IgD-negative memory B cell (primary cell): ENCODE measurements at regions not wholly inside any gene's neighbourhood (a gene's known extent, or its start where the extent isn't known, plus 50 kb on each side); places are given as distances from the start of the nearest gene placed in this dataset.
"Not testable (repeated sequence)": the region's sequence is repeated elsewhere in the genome, so short reads cannot be mapped to it uniquely, and the experiment has no call there.

Source experiments
- H3K27ac Mint-ChIP-seq, 3 donors: one replicate each; pipeline ENCODE4 v1.8.0; 2020 to 2022; ENCODE audit warnings: mild to moderate bottlenecking in 3 of 3, mixed read lengths in 3 of 3, moderate library complexity in 1 of 3
- H3K27me3 Mint-ChIP-seq: one replicate; pipeline ENCODE4 v1.8.0; 2021; ENCODE audit warnings: mixed read lengths
- H3K36me3 Mint-ChIP-seq: one replicate; pipeline ENCODE4 v1.8.0; 2020; ENCODE audit warnings: mild to moderate bottlenecking, mixed read lengths
- H3K4me1 Mint-ChIP-seq, 3 donors: one replicate each; pipeline ENCODE4 v1.8.0; 2020 to 2022; ENCODE audit warnings: mixed read lengths in 3 of 3, mild to moderate bottlenecking in 1 of 3
- H3K4me3 Mint-ChIP-seq, 4 donors: one replicate each; pipeline ENCODE4 v1.8.0; 2020 to 2022; ENCODE audit warnings: mild to moderate bottlenecking in 4 of 4, mixed read lengths in 4 of 4, moderate library complexity in 3 of 4
- H3K9me3 Mint-ChIP-seq, 3 donors: one replicate each; pipeline ENCODE4 v1.8.0; 2020 to 2021; ENCODE audit warnings: mixed read lengths in 3 of 3, mild to moderate bottlenecking in 1 of 3

- Mint-ChIP-seq H3K27ac (no peak overlapping the region), H3K4me3 (no peak overlapping the region), H3K36me3 (peaks cover 1% of the 10 kb centered on the region), H3K9me3 (peaks cover 0 to 2% (median 0%) of the 10 kb centered on the region in 3 donors), H3K27me3 (peaks cover 2% of the 10 kb centered on the region), H3K4me1 (peaks cover 0 to 4% (median 0%) of the 10 kb centered on the region in 3 donors)
Observed at GRCh38 chr20:57826666-57827287, 117.0 kb upstream of the PMEPA1 start.

GRCh38 chr20:57824909-57825308, 115.1 kb upstream of the PMEPA1 start:
- H3K27ac Mint-ChIP-seq, result no peak overlapping the region
- H3K4me1 Mint-ChIP-seq, result peaks cover 0 to 4% (median 0%) of the 10 kb centered on the region in 3 donors
- peaks cover 0 to 2% (median 0%) of the 10 kb centered on the region in 3 donors for H3K9me3 Mint-ChIP-seq
- H3K27me3 Mint-ChIP-seq, result peaks cover 10% of the 10 kb centered on the region
- no peak overlapping the region for H3K4me3 Mint-ChIP-seq
- peaks cover 1% of the 10 kb centered on the region for H3K36me3 Mint-ChIP-seq

- Mint-ChIP-seq H3K4me3 (no peak overlapping the region), H3K27me3 (peaks cover 17% of the 10 kb centered on the region)
Observed at GRCh38 chr20:57821935-57822334, 112.1 kb upstream of the PMEPA1 start.

GRCh38 chr20:57819691-57820380, 110.0 kb upstream of the PMEPA1 start:
- Mint-ChIP-seq H3K4me3 (no peak overlapping the region), H3K27ac (no peak overlapping the region), H3K4me1 (peaks cover 0 to 3% (median 0%) of the 10 kb centered on the region in 3 donors), H3K9me3 (peaks cover 0 to 2% (median 0%) of the 10 kb centered on the region in 3 donors), H3K27me3 (peaks cover 21% of the 10 kb centered on the region), H3K36me3 (peaks cover 1% of the 10 kb centered on the region)

More at GRCh38 chr20:57821935-57822334, 112.1 kb upstream of the PMEPA1 start:
- Mint-ChIP-seq H3K36me3 (peaks cover 1% of the 10 kb centered on the region), H3K4me1 (peaks cover 0 to 4% (median 0%) of the 10 kb centered on the region in 3 donors), H3K27ac (no peak overlapping the region), H3K9me3 (peaks cover 0 to 2% (median 0%) of the 10 kb centered on the region in 3 donors)

- H3K4me3 Mint-ChIP-seq, result no peak overlapping the region
- no peak overlapping the region for H3K27ac Mint-ChIP-seq
- peaks cover 0 to 3% (median 0%) of the 10 kb centered on the region in 3 donors for H3K4me1 Mint-ChIP-seq
- peaks cover 1% of the 10 kb centered on the region for H3K36me3 Mint-ChIP-seq
- H3K9me3 Mint-ChIP-seq, result peaks cover 0 to 2% (median 0%) of the 10 kb centered on the region in 3 donors
- peaks cover 23% of the 10 kb centered on the region for H3K27me3 Mint-ChIP-seq
Observed at GRCh38 chr20:57819291-57819690, 109.5 kb upstream of the PMEPA1 start.

GRCh38 chr20:57818418-57819181, 108.8 kb upstream of the PMEPA1 start:
- Mint-ChIP-seq H3K27ac (no peak overlapping the region), H3K27me3 (peaks cover 29% of the 10 kb centered on the region), H3K9me3 (peaks cover 0 to 2% (median 0%) of the 10 kb centered on the region in 3 donors), H3K4me1 (peaks cover 0 to 3% (median 0%) of the 10 kb centered on the region in 3 donors), H3K36me3 (peaks cover 1% of the 10 kb centered on the region), H3K4me3 (no peak overlapping the region)

- H3K4me3 Mint-ChIP-seq, result no peak overlapping the region
- no peaks in the 10 kb centered on the region for H3K4me1 Mint-ChIP-seq
- peaks cover 27% of the 10 kb centered on the region for H3K27me3 Mint-ChIP-seq
- H3K9me3 Mint-ChIP-seq, result no peaks in the 10 kb centered on the region
- H3K36me3 Mint-ChIP-seq, result no peaks in the 10 kb centered on the region
- H3K27ac Mint-ChIP-seq, result no peak overlapping the region
Observed at GRCh38 chr20:57815405-57815804, 105.6 kb upstream of the PMEPA1 start.

GRCh38 chr20:57814529-57814928, 104.7 kb upstream of the PMEPA1 start:
- Mint-ChIP-seq H3K36me3 (no peaks in the 10 kb centered on the region), H3K9me3 (no peaks in the 10 kb centered on the region), H3K27me3 (peaks cover 26% of the 10 kb centered on the region), H3K4me3 (no peak overlapping the region), H3K27ac (no peak overlapping the region), H3K4me1 (no peaks in the 10 kb centered on the region)

GRCh38 chr20:57813509-57814269, 103.9 kb upstream of the PMEPA1 start:
- H3K27ac Mint-ChIP-seq, result no peak overlapping the region
- H3K36me3 Mint-ChIP-seq, result no peaks in the 10 kb centered on the region
- no peak overlapping the region for H3K4me3 Mint-ChIP-seq
- H3K4me1 Mint-ChIP-seq, result no peaks in the 10 kb centered on the region
- H3K9me3 Mint-ChIP-seq, result no peaks in the 10 kb centered on the region
- H3K27me3 Mint-ChIP-seq, result peaks cover 24% of the 10 kb centered on the region

GRCh38 chr20:57812632-57813031, 102.8 kb upstream of the PMEPA1 start:
- not testable (repeated sequence) for H3K36me3 Mint-ChIP-seq, H3K9me3 Mint-ChIP-seq, H3K4me3 Mint-ChIP-seq, H3K27ac Mint-ChIP-seq, H3K4me1 Mint-ChIP-seq
- H3K27me3 Mint-ChIP-seq, result peaks cover 19% of the 10 kb centered on the region

GRCh38 chr20:57811374-57812020, 101.7 kb upstream of the PMEPA1 start:
- no peaks in the 10 kb centered on the region for H3K4me1 Mint-ChIP-seq
- H3K27ac Mint-ChIP-seq, result no peak overlapping the region
- H3K27me3 Mint-ChIP-seq, result peaks cover 25% of the 10 kb centered on the region
- no peaks in the 10 kb centered on the region for H3K9me3 Mint-ChIP-seq
- H3K36me3 Mint-ChIP-seq, result peaks cover 1% of the 10 kb centered on the region
- no peak overlapping the region for H3K4me3 Mint-ChIP-seq

GRCh38 chr20:57810511-57811373, 100.9 kb upstream of the PMEPA1 start:
- Mint-ChIP-seq H3K27me3 (peaks cover 25% of the 10 kb centered on the region), H3K36me3 (peaks cover 1% of the 10 kb centered on the region), H3K4me1 (no peaks in the 10 kb centered on the region)

GRCh38 chr20:57809661-57810172, 99.9 kb upstream of the PMEPA1 start:
- no peak overlapping the region for H3K27ac Mint-ChIP-seq
- peaks cover 1% of the 10 kb centered on the region for H3K36me3 Mint-ChIP-seq
- no peak overlapping the region for H3K4me3 Mint-ChIP-seq
- H3K9me3 Mint-ChIP-seq, result no peaks in the 10 kb centered on the region
- no peaks in the 10 kb centered on the region for H3K4me1 Mint-ChIP-seq
- peaks cover 18% of the 10 kb centered on the region for H3K27me3 Mint-ChIP-seq

More at GRCh38 chr20:57810511-57811373, 100.9 kb upstream of the PMEPA1 start:
- Mint-ChIP-seq H3K4me3 (no peak overlapping the region), H3K9me3 (no peaks in the 10 kb centered on the region), H3K27ac (no peak overlapping the region)
